ENCODE measurements at regions not wholly inside any gene's neighbourhood (a gene's known extent, or its start where the extent isn't known, plus 50 kb on each side); places are given as distances from the start of the nearest gene placed in this dataset.

GRCh38 chr10:89861584-89862301 is 160.4 kb downstream of the KIF20B start:
- WGBS, 2 donors = 59 to 70% methylated on average over 3 of the region's 3 CpGs
- intact Hi-C loops (cut with DNase I) = no loop called here
- H3K9me3 ChIP-seq = no peaks in the 10 kb centered on the region
- H3K27me3 ChIP-seq = no peaks in the 10 kb centered on the region
- H3K4me1 ChIP-seq = peaks cover 0 to 8% (median 6%) of the 10 kb centered on the region in 4 donors
- no peaks in the 10 kb centered on the region for H3K36me3 ChIP-seq
- TF ChIP-seq EP300 (IDR thresholded peaks at IDR 0.05) (no peak), CTCF (IDR thresholded peaks at IDR 0.05) (no peak), POLR2A (IDR thresholded peaks at IDR 0.05) (no peak), POLR2AphosphoS5 (IDR thresholded peaks at IDR 0.05) (no peak)
- H3K27ac ChIP-seq = no peak overlapping the region
- DNase-seq = no peak
- H3K4me3 ChIP-seq = no peak overlapping the region

- H3K4me1 ChIP-seq = no peaks in the 10 kb centered on the region
- no peaks in the 10 kb centered on the region for H3K27me3 ChIP-seq
- no peak for DNase-seq
- H3K36me3 ChIP-seq = no peaks in the 10 kb centered on the region
- H3K9me3 ChIP-seq = no peaks in the 10 kb centered on the region
- no peak for TF ChIP-seq CTCF (IDR thresholded peaks at IDR 0.05)
- no peak for TF ChIP-seq POLR2A (IDR thresholded peaks at IDR 0.05)
- TF ChIP-seq POLR2AphosphoS5 (IDR thresholded peaks at IDR 0.05) = no peak
- TF ChIP-seq EP300 (IDR thresholded peaks at IDR 0.05) = no peak
- H3K4me3 ChIP-seq = no peak overlapping the region
- 74 to 83% methylated on average over 2 of the region's 2 CpGs for WGBS, 2 donors
- H3K27ac ChIP-seq = no peak overlapping the region
- intact Hi-C loops (cut with DNase I) = no loop called here
These were observed 166.6 kb downstream of the KIF20B start for GRCh38 chr10:89867964-89868363.

GRCh38 chr10:89869180-89869579 is 167.8 kb downstream of the KIF20B start:
- 67 to 74% methylated on average over 2 of the region's 2 CpGs for WGBS, 2 donors
- H3K9me3 ChIP-seq = no peaks in the 10 kb centered on the region
- no peaks in the 10 kb centered on the region for H3K27me3 ChIP-seq
- H3K4me1 ChIP-seq = no peaks in the 10 kb centered on the region
- intact Hi-C loops (cut with DNase I) = no loop called here
- H3K36me3 ChIP-seq = no peaks in the 10 kb centered on the region
- no peak overlapping the region for H3K27ac ChIP-seq
- TF ChIP-seq CTCF (IDR thresholded peaks at IDR 0.05) (no peak), EP300 (IDR thresholded peaks at IDR 0.05) (no peak), POLR2A (IDR thresholded peaks at IDR 0.05) (no peak), POLR2AphosphoS5 (IDR thresholded peaks at IDR 0.05) (no peak)
- H3K4me3 ChIP-seq = no peak overlapping the region
- no peak for DNase-seq

- no peak for DNase-seq
- no peak overlapping the region for H3K4me3 ChIP-seq
- no peaks in the 10 kb centered on the region for H3K36me3 ChIP-seq
- no peaks in the 10 kb centered on the region for H3K27me3 ChIP-seq
- no peaks in the 10 kb centered on the region for H3K4me1 ChIP-seq
- H3K27ac ChIP-seq = no peak overlapping the region
- 78 to 80% methylated on average over 2 of the region's 2 CpGs for WGBS, 2 donors
- intact Hi-C loops (cut with DNase I) = no loop called here
- TF ChIP-seq EP300 (IDR thresholded peaks at IDR 0.05) (no peak), POLR2AphosphoS5 (IDR thresholded peaks at IDR 0.05) (no peak), CTCF (IDR thresholded peaks at IDR 0.05) (no peak), POLR2A (IDR thresholded peaks at IDR 0.05) (no peak)
- no peaks in the 10 kb centered on the region for H3K9me3 ChIP-seq
These were observed 168.3 kb downstream of the KIF20B start for GRCh38 chr10:89869592-89870156.

Measured in sigmoid colon (tissue), 6 donors.